Calu3 (cell line): ENCODE measurements at regions not wholly inside any gene's neighbourhood (a gene's known extent, or its start where the extent isn't known, plus 50 kb on each side); places are given as distances from the start of the nearest gene placed in this dataset.
A peak's percentile ranks its signal among the peaks of the same experiment; 100 is the strongest.

ENCODE experiments used
- BruUV-seq: library from RNA; stranded (reverse); fragments of 400-500 nt; replicated peaks from 2 replicates; lab custom pipeline; 2021; lab: Mats Ljungman, UMichigan
- CTCF ChIA-PET: fragments of 300-600 bp; sonication (Branson Sonifier 250); formaldehyde crosslinking; loops from one replicate; lab custom pipeline; 2022; ENCODE audit warnings: antibody characterized with exemption; lab: Charles Lee
- DNase-seq: peaks from one replicate; pipeline ENCODE4 v3.0.0; 2022
- H3K27ac Mint-ChIP-seq: one replicate; pipeline ENCODE4 v1.8.0; 2022; ENCODE audit warnings: mixed read lengths; ENCODE audit not compliant: unreplicated experiment
- H3K27me3 Mint-ChIP-seq: one replicate; pipeline ENCODE4 v1.8.0; 2022; ENCODE audit warnings: mixed read lengths; ENCODE audit not compliant: unreplicated experiment
- H3K36me3 Mint-ChIP-seq: one replicate; pipeline ENCODE4 v1.8.0; 2022; ENCODE audit warnings: mild to moderate bottlenecking, moderate library complexity, mixed read lengths; ENCODE audit not compliant: insufficient read depth, unreplicated experiment
- H3K4me1 Mint-ChIP-seq: one replicate; pipeline ENCODE4 v1.8.0; 2022; ENCODE audit warnings: mild to moderate bottlenecking, low read depth, mixed read lengths; ENCODE audit not compliant: unreplicated experiment
- H3K4me3 Mint-ChIP-seq: one replicate; pipeline ENCODE4 v1.8.0; 2022; ENCODE audit warnings: mild to moderate bottlenecking, low read depth, moderate library complexity, mixed read lengths; ENCODE audit not compliant: unreplicated experiment
- H3K9me3 Mint-ChIP-seq: one replicate; pipeline ENCODE4 v1.8.0; 2022; ENCODE audit warnings: low read depth, mixed read lengths; ENCODE audit not compliant: unreplicated experiment
- intact Hi-C: fragments of 100-400 bp; cut with micrococcal nuclease; formaldehyde crosslinking; loops from one replicate; pipeline ENCODE4 v1.10.0; 2022; ENCODE audit not compliant: unreplicated experiment
- TF ChIP-seq, protein P1 (sequence below): fragments of 200-600 bp; IDR thresholded peaks from one replicate; pipeline ENCODE4 v1.8.0; 2022; ENCODE audit warnings: antibody characterized with exemption; ENCODE audit not compliant: unreplicated experiment

GRCh38 chr3:147797095-147797494 lies 387.9 kb downstream of the ZIC1 start:
- CTCF ChIA-PET, result interaction anchor here (0.9 to 1.5 kb wide), 2 partner anchors 19 to 282 kb away, joined by 3 read pairs; no protein-coding TSS in a partner anchor
- no peaks in the 10 kb centered on the region for H3K27me3 Mint-ChIP-seq
- H3K4me1 Mint-ChIP-seq, result peaks cover 37% of the 10 kb centered on the region
- H3K9me3 Mint-ChIP-seq, result no peaks in the 10 kb centered on the region
- intact Hi-C loops, result loop anchor here (2.0 to 5.0 kb wide), 2 partner anchors 98 to 180 kb away; no protein-coding TSS in a partner anchor
- DNase-seq, result peak; percentile 37
- TF ChIP-seq, protein P1, sequence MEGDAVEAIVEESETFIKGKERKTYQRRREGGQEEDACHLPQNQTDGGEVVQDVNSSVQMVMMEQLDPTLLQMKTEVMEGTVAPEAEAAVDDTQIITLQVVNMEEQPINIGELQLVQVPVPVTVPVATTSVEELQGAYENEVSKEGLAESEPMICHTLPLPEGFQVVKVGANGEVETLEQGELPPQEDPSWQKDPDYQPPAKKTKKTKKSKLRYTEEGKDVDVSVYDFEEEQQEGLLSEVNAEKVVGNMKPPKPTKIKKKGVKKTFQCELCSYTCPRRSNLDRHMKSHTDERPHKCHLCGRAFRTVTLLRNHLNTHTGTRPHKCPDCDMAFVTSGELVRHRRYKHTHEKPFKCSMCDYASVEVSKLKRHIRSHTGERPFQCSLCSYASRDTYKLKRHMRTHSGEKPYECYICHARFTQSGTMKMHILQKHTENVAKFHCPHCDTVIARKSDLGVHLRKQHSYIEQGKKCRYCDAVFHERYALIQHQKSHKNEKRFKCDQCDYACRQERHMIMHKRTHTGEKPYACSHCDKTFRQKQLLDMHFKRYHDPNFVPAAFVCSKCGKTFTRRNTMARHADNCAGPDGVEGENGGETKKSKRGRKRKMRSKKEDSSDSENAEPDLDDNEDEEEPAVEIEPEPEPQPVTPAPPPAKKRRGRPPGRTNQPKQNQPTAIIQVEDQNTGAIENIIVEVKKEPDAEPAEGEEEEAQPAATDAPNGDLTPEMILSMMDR, result no peak
- BruUV-seq, result no TSS peak
- H3K36me3 Mint-ChIP-seq, result no peaks in the 10 kb centered on the region
- no peak overlapping the region for H3K4me3 Mint-ChIP-seq
- peak overlapping the region; percentile 27 for H3K27ac Mint-ChIP-seq

DNA sequence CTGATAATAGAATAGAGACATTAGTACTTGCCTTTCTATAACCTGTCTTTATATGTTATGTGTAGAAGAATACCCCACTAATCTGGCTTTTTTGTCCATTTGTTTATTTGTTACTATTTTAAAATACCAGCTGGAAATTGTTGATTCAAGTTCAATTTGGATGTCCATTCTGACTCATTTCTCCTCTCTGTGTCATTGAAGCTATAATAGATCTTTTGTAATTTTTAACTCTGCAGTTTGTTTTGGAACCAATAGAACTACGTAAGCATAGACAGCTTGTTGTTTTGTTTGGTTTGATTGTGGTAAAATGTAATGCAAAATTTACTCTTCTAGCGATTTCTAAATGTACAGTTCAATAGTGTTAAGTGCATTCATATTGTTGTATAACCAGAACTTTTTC lies 390.4 kb downstream of the ZIC1 start:
- Mint-ChIP-seq H3K27ac (no peak overlapping the region), H3K9me3 (no peaks in the 10 kb centered on the region), H3K27me3 (no peaks in the 10 kb centered on the region), H3K4me1 (peaks cover 37% of the 10 kb centered on the region), H3K4me3 (no peak overlapping the region), H3K36me3 (no peaks in the 10 kb centered on the region)
- CTCF ChIA-PET, result interaction anchor here (1.5 kb wide), 1 partner anchor 12 kb away, joined by 3 read pairs; no protein-coding TSS in a partner anchor
- intact Hi-C loops, result loop anchor here (5.0 kb wide), 1 partner anchor 182 kb away; no protein-coding TSS in a partner anchor
- no peak for DNase-seq
- TF ChIP-seq, protein P1, result no peak
- no TSS peak for BruUV-seq

DNA sequence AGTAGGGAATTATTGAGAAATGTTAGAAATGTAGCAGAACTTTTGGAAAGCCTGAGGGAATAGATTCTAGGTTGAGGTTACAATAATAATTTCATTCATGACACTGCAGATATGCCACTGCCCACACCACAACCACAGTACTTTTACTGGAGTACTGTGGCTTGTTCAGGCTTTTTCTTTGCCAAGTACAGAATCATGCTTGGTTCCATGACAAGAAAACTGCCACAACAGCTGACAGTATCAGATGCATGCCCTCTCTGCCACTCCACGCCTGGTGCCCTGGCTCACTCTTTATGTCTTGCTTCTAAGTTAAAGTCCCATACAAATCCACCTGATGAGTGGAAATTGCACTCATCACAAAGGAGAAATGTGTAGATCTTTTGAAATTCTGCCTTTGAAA lies 398.6 kb downstream of the ZIC1 start:
- no peak overlapping the region for H3K27ac Mint-ChIP-seq

DNA sequence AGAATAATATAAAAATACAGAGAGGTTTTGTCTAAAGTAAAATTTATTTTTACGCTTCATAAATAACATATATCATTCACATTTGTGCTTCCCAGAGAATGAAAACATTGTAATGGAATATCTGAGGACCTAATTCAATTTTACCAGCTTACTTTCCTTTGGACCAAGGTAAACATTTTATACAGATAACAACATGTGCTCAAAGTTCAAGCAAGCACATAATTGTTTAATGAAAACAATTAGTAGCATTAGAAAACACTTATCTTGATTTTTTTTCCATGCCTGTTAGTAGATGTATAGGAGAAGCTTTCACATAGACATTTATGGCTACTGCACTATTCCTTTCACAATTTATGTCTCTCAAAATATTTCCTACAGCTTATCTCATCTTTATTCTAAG lies 400.0 kb downstream of the ZIC1 start:
- intact Hi-C loops, result no loop called here
- H3K4me3 Mint-ChIP-seq, result no peak overlapping the region
- no peak overlapping the region for H3K27ac Mint-ChIP-seq
- no peaks in the 10 kb centered on the region for H3K9me3 Mint-ChIP-seq
- CTCF ChIA-PET, result no interaction called here
- no peaks in the 10 kb centered on the region for H3K4me1 Mint-ChIP-seq
- BruUV-seq, result no TSS peak
- no peak for DNase-seq
- TF ChIP-seq, protein P1, result no peak
- no peaks in the 10 kb centered on the region for H3K36me3 Mint-ChIP-seq
- no peaks in the 10 kb centered on the region for H3K27me3 Mint-ChIP-seq

More for the DNA sequence above, 398.6 kb downstream of the ZIC1 start:
- no TSS peak for BruUV-seq
- H3K4me1 Mint-ChIP-seq, result no peaks in the 10 kb centered on the region
- no peak for DNase-seq
- TF ChIP-seq, protein P1, result no peak
- H3K36me3 Mint-ChIP-seq, result no peaks in the 10 kb centered on the region
- CTCF ChIA-PET, result no interaction called here
- H3K9me3 Mint-ChIP-seq, result no peaks in the 10 kb centered on the region
- H3K4me3 Mint-ChIP-seq, result no peak overlapping the region
- intact Hi-C loops, result no loop called here
- H3K27me3 Mint-ChIP-seq, result no peaks in the 10 kb centered on the region
